ENCODE measurements at regions not wholly inside any gene's neighbourhood (a gene's known extent, or its start where the extent isn't known, plus 50 kb on each side); places are given as distances from the start of the nearest gene placed in this dataset.

DNA sequence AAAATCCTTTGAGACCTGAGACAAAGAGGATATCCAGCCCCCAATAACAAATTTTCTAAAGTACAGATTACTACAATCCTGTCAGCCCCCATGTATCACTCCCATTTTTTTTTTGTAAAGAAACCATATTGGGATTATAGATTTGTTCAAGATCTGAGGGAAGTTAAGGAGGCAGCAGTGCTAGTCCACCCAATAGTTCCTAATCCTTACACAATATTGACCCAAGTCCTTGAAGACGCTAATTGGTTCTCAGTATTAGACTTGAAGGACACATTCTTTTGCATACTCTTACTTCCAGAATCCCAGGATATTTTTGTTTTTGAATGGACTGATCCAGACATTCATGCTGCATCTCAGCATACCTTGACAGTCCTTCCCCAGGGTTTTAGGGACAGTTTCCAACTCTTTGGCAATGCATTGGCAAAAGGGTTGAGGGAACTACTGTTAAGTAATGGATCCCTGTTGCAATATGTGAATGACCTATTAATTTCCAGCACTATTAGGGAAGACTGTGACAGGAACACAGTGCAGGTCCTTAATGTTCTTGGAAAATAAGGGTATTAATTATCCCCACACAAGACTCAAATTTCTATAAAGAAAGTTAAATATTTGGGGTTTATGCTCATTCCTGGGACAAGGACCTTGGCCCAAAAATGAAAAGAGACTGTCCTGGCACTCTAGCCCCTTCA, 1519.5 kb upstream of the SEL1L start:
- no peaks in the 10 kb centered on the region for H3K27me3 ChIP-seq (ENCODE audit: control insufficient read depth, insufficient read depth, low read length)
- H3K9me3 ChIP-seq (ENCODE audit: control insufficient read depth, insufficient read depth, low read length), result peaks cover 6% of the 10 kb centered on the region
- Mint-ChIP-seq H3K4me3 (no peak overlapping the region), H3K36me3 (peaks cover 7% of the 10 kb centered on the region), H3K4me1 (no peaks in the 10 kb centered on the region), H3K27ac (no peak overlapping the region), H3K9me3 (peaks cover 5 to 26% of the 10 kb centered on the region in 2 donors), H3K27me3 (ENCODE audit: low read depth in 2 of 2) (no peaks in the 10 kb centered on the region)
- no peak for ATAC-seq
- H3K27ac ChIP-seq (ENCODE audit: low read length), result no peak overlapping the region
- intact Hi-C loops (cut with micrococcal nuclease), result no loop called here
- WGBS (ENCODE audit: insufficient coverage), result 83% methylated on average over 1 of the region's 1 CpG
- no peak for DNase-seq
- no peaks in the 10 kb centered on the region for H3K4me1 ChIP-seq (ENCODE audit: control insufficient read depth, insufficient read depth, low read length)
- H3K4me3 ChIP-seq (ENCODE audit: low read length), result no peak overlapping the region
- TF ChIP-seq, protein P1, sequence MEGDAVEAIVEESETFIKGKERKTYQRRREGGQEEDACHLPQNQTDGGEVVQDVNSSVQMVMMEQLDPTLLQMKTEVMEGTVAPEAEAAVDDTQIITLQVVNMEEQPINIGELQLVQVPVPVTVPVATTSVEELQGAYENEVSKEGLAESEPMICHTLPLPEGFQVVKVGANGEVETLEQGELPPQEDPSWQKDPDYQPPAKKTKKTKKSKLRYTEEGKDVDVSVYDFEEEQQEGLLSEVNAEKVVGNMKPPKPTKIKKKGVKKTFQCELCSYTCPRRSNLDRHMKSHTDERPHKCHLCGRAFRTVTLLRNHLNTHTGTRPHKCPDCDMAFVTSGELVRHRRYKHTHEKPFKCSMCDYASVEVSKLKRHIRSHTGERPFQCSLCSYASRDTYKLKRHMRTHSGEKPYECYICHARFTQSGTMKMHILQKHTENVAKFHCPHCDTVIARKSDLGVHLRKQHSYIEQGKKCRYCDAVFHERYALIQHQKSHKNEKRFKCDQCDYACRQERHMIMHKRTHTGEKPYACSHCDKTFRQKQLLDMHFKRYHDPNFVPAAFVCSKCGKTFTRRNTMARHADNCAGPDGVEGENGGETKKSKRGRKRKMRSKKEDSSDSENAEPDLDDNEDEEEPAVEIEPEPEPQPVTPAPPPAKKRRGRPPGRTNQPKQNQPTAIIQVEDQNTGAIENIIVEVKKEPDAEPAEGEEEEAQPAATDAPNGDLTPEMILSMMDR (IDR thresholded peaks at IDR 0.05), result no peak
- H3K36me3 ChIP-seq (ENCODE audit: control insufficient read depth, insufficient read depth, low read length), result no peaks in the 10 kb centered on the region

DNA sequence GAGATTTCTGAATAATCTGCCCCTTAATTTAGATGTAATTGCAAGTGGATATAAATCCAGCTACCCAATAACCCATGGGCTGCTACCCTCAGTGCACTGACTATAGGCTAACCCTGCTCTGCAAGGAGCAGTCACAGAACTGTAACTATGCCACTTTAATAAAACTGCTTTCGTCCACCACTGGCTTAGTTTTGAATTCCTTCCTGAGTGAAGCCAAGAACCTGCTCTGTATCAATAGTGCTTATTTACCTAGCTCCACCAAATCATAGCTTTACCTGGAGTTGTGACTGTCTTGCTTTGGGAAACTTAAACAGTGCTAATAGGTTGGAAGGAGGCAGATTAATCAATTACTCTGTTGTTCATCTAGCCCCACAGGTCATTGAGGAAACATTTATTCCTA, 1524.4 kb upstream of the SEL1L start:
- no peak overlapping the region for H3K4me3 Mint-ChIP-seq
- intact Hi-C loops (cut with micrococcal nuclease), result no loop called here
- DNase-seq (no peak), ATAC-seq (no peak)
- peaks cover 6% of the 10 kb centered on the region for H3K36me3 Mint-ChIP-seq
- H3K4me1 Mint-ChIP-seq, result no peaks in the 10 kb centered on the region
- Histone ChIP-seq H3K9me3 (ENCODE audit: control insufficient read depth, insufficient read depth, low read length) (no peaks in the 10 kb centered on the region), H3K4me3 (ENCODE audit: low read length) (no peak overlapping the region), H3K27me3 (ENCODE audit: control insufficient read depth, insufficient read depth, low read length) (no peaks in the 10 kb centered on the region), H3K27ac (ENCODE audit: low read length) (no peak overlapping the region), H3K36me3 (ENCODE audit: control insufficient read depth, insufficient read depth, low read length) (no peaks in the 10 kb centered on the region), H3K4me1 (ENCODE audit: control insufficient read depth, insufficient read depth, low read length) (no peaks in the 10 kb centered on the region)
- H3K27ac Mint-ChIP-seq, result no peak overlapping the region
- 91% methylated on average over 1 of the region's 1 CpG for WGBS (ENCODE audit: insufficient coverage)
- H3K9me3 Mint-ChIP-seq, result peaks cover 9 to 13% of the 10 kb centered on the region in 2 donors
- TF ChIP-seq, protein P1 (IDR thresholded peaks at IDR 0.05), result no peak
- H3K27me3 Mint-ChIP-seq (ENCODE audit: low read depth in 2 of 2), result no peaks in the 10 kb centered on the region

DNA sequence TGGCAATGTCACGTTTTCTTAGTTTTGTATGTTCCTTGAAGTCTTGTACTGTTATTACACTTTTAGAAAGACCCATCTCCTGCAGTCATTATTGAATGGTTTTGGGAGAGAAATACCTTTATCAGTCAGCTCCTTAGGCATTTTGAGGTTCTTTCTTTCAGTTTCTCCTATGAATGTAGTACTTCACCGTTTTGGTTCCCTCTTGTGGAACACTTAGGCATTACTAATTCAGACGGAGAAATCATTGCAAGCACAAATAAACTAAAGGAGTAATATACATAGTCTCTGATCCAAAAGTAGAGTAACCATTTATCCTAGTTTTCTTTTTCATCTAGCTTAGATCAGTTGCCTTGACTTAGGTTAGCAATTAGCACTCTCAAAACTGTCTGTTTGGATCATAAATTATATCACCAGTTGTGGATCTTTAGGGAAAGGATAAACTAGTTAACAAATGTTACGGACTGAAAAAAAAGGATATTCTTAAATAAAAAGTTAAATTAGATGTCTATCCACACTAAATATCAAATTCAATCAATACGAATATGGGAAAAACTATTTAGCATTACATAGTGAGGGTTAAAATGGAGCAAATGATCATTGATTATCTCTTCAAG, 1538.3 kb upstream of the SEL1L start:
- Histone ChIP-seq H3K27ac (ENCODE audit: low read length) (no peak overlapping the region), H3K4me3 (ENCODE audit: low read length) (no peak overlapping the region), H3K36me3 (ENCODE audit: control insufficient read depth, insufficient read depth, low read length) (no peaks in the 10 kb centered on the region), H3K9me3 (ENCODE audit: control insufficient read depth, insufficient read depth, low read length) (no peaks in the 10 kb centered on the region), H3K27me3 (ENCODE audit: control insufficient read depth, insufficient read depth, low read length) (no peaks in the 10 kb centered on the region), H3K4me1 (ENCODE audit: control insufficient read depth, insufficient read depth, low read length) (no peaks in the 10 kb centered on the region)
- no peak for DNase-seq
- no peak overlapping the region for H3K4me3 Mint-ChIP-seq
- no peak for ATAC-seq
- WGBS (ENCODE audit: insufficient coverage), result 60% methylated on average over 1 of the region's 5 CpGs
- TF ChIP-seq, protein P1 (IDR thresholded peaks at IDR 0.05), result no peak
- H3K9me3 Mint-ChIP-seq, result peaks cover 4 to 25% of the 10 kb centered on the region in 2 donors
- no peak overlapping the region for H3K27ac Mint-ChIP-seq
- no peaks in the 10 kb centered on the region for H3K27me3 Mint-ChIP-seq (ENCODE audit: low read depth in 2 of 2)
- H3K36me3 Mint-ChIP-seq, result no peaks in the 10 kb centered on the region
- no peaks in the 10 kb centered on the region for H3K4me1 Mint-ChIP-seq
- intact Hi-C loops (cut with micrococcal nuclease), result no loop called here

DNA sequence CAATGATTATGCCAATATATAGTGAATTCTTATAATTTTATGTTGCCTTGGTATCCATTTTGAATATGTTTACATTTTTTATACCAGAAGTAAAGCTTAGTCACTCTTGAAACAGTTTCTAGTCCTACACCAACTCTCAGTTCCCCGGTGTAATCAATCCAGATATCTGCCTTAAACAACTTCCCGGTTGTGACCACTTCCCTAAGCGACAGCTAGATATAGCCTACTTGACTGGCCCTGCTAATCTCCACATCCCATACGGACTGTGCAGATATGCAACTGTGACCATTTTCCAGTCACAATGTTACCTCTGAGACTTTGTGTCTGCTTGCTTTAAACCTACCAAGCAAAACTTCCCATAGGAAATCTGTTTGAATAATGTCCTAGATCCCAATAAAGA, 1551.5 kb upstream of the SEL1L start:
- Histone ChIP-seq H3K27ac (ENCODE audit: low read length) (no peak overlapping the region), H3K36me3 (ENCODE audit: control insufficient read depth, insufficient read depth, low read length) (no peaks in the 10 kb centered on the region), H3K4me3 (ENCODE audit: low read length) (no peak overlapping the region), H3K9me3 (ENCODE audit: control insufficient read depth, insufficient read depth, low read length) (no peaks in the 10 kb centered on the region), H3K27me3 (ENCODE audit: control insufficient read depth, insufficient read depth, low read length) (no peaks in the 10 kb centered on the region), H3K4me1 (ENCODE audit: control insufficient read depth, insufficient read depth, low read length) (no peaks in the 10 kb centered on the region)
- Mint-ChIP-seq H3K4me3 (no peak overlapping the region), H3K27me3 (ENCODE audit: low read depth in 2 of 2) (no peaks in the 10 kb centered on the region), H3K9me3 (peaks cover 9 to 20% of the 10 kb centered on the region in 2 donors), H3K27ac (no peak overlapping the region), H3K36me3 (no peaks in the 10 kb centered on the region), H3K4me1 (no peaks in the 10 kb centered on the region)
- 5% methylated on average over 4 of the region's 4 CpGs for WGBS (ENCODE audit: insufficient coverage)
- intact Hi-C loops (cut with micrococcal nuclease), result no loop called here
- DNase-seq, result no peak
- ATAC-seq, result no peak
- TF ChIP-seq, protein P1 (IDR thresholded peaks at IDR 0.05), result no peak

Measured in natural killer cell (primary cell).